GM12878 (cell line): ENCODE measurements at regions not wholly inside any gene's neighbourhood (a gene's known extent, or its start where the extent isn't known, plus 50 kb on each side); places are given as distances from the start of the nearest gene placed in this dataset.

ENCODE experiments used
- BRCA1 ChIP-seq: IDR thresholded peaks from 2 replicates; pipeline ENCODE4 v1.6.1; 2011; ENCODE audit warnings: low read depth, low read length, improper control_type of control experiment
- CEBPB ChIP-seq, 2 experiments: fragments of 150-350 bp in 1 of 2; IDR thresholded peaks; 2 replicates each; pipeline ENCODE4 v1.6.1; 2012 to 2014; ENCODE audit warnings: low read depth in 2 of 2, low read length in 2 of 2, borderline replicate concordance in 1 of 2, inconsistent platforms in 1 of 2
- EP300 ChIP-seq, 2 experiments: fragments of 150-350 bp in 1 of 2; IDR thresholded peaks; 2 replicates each; pipeline ENCODE4 v1.6.1; 2011 to 2012; ENCODE audit warnings: low read depth in 2 of 2, low read length in 2 of 2, borderline replicate concordance in 1 of 2, improper control_type of control experiment in 1 of 2, inconsistent platforms in 1 of 2; ENCODE audit not compliant: control insufficient read depth in 1 of 2
- NR2F1 ChIP-seq: fragments of 450-650 bp; conservative IDR thresholded peaks from 2 replicates; pipeline ENCODE4 v1.6.1; 2017; ENCODE audit warnings: mild to moderate bottlenecking
- POLR2AphosphoS5 ChIP-seq: IDR thresholded peaks from 2 replicates; pipeline ENCODE4 v1.6.1; 2011; ENCODE audit warnings: mild to moderate bottlenecking, low read length, inconsistent platforms
- RAD21 ChIP-seq: IDR thresholded peaks from 2 replicates; pipeline ENCODE4 v1.6.1; 2011; ENCODE audit warnings: mild to moderate bottlenecking, low read depth, low read length, moderate library complexity; ENCODE audit not compliant: insufficient read depth
- RFX5 ChIP-seq: IDR thresholded peaks from 2 replicates; pipeline ENCODE4 v1.6.1; 2011; ENCODE audit warnings: low read depth, low read length, improper control_type of control experiment
- SIX5 ChIP-seq: IDR thresholded peaks from 2 replicates; pipeline ENCODE4 v1.6.1; 2011; ENCODE audit warnings: mild to moderate bottlenecking, low read depth, low read length, moderate library complexity; ENCODE audit not compliant: severe bottlenecking
- USF1 ChIP-seq: IDR thresholded peaks from 2 replicates; pipeline ENCODE4 v1.6.1; 2011; ENCODE audit warnings: borderline replicate concordance, low read depth, mild to moderate bottlenecking, moderate library complexity, mixed read lengths, low read length; ENCODE audit not compliant: insufficient read depth; ENCODE audit errors: extremely low read length
- ZNF207 ChIP-seq: fragments of 450-650 bp; IDR thresholded peaks from 2 replicates; pipeline ENCODE4 v1.6.1; 2014; ENCODE audit warnings: antibody characterized with exemption, mild to moderate bottlenecking, borderline replicate concordance
- TF ChIP-seq, protein P1 (sequence below), 3 experiments: IDR thresholded peaks in 2 of 3; conservative IDR thresholded peaks in 1 of 3; 2 replicates each; pipeline ENCODE4 v1.5.1; 2011; ENCODE audit warnings: low read depth in 3 of 3, low read length in 3 of 3, mild to moderate bottlenecking in 3 of 3, control low read depth in 2 of 3, moderate library complexity in 2 of 3, inconsistent platforms in 1 of 3, mixed read lengths in 1 of 3; ENCODE audit not compliant: control insufficient read depth in 2 of 3, insufficient read depth in 1 of 3; ENCODE audit errors: extremely low read depth in 1 of 3

DNA sequence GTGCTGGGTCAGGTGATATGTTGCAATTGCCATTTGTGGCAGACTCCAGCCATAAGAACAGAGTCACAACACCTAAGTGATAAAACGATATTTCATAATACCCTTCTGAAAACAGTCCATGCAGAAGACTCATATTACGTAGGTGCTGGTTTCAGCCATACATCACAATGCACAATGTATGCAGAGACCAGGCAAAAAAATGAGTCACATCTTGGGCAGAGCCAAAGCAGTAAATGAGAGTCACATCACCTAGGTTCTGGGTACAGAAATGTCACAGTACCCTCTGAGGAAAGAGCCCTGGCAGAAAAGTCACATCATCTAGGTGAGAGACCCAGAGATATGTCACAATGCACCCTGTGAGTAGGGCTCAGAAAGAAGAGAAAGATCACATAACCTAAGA is 125.2 kb upstream of the ZNF91 start:
- TF ChIP-seq POLR2AphosphoS5 = no peak
- no peak for TF ChIP-seq ZNF207
- no peak for TF ChIP-seq USF1
- no peak for TF ChIP-seq CEBPB (IDR thresholded peaks at IDR 0.05; ENCODE audit: borderline replicate concordance in 1 of 2, low read depth in 2 of 2, low read length in 2 of 2)
- no peak for TF ChIP-seq SIX5
- TF ChIP-seq EP300 (IDR thresholded peaks at IDR 0.05; ENCODE audit: borderline replicate concordance in 1 of 2, control insufficient read depth in 1 of 2, low read depth in 2 of 2, low read length in 2 of 2) = no peak
- TF ChIP-seq, protein P1, sequence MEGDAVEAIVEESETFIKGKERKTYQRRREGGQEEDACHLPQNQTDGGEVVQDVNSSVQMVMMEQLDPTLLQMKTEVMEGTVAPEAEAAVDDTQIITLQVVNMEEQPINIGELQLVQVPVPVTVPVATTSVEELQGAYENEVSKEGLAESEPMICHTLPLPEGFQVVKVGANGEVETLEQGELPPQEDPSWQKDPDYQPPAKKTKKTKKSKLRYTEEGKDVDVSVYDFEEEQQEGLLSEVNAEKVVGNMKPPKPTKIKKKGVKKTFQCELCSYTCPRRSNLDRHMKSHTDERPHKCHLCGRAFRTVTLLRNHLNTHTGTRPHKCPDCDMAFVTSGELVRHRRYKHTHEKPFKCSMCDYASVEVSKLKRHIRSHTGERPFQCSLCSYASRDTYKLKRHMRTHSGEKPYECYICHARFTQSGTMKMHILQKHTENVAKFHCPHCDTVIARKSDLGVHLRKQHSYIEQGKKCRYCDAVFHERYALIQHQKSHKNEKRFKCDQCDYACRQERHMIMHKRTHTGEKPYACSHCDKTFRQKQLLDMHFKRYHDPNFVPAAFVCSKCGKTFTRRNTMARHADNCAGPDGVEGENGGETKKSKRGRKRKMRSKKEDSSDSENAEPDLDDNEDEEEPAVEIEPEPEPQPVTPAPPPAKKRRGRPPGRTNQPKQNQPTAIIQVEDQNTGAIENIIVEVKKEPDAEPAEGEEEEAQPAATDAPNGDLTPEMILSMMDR (IDR thresholded peaks at IDR 0.05 in 2 of 3, conservative IDR thresholded peaks at IDR 0.05 in 1 of 3; ENCODE audit: control insufficient read depth in 2 of 3, extremely low read depth in 1 of 3, insufficient read depth in 1 of 3, low read depth in 3 of 3, low read length in 3 of 3) = no peak
- TF ChIP-seq NR2F1 = no peak
- no peak for TF ChIP-seq BRCA1
- TF ChIP-seq RAD21 = no peak
- no peak for TF ChIP-seq RFX5
